H9 (cell line): ENCODE measurements at regions not wholly inside any gene's neighbourhood (a gene's known extent, or its start where the extent isn't known, plus 50 kb on each side); places are given as distances from the start of the nearest gene placed in this dataset.

Source experiments
- DNase-seq: peaks from one replicate; pipeline ENCODE4 v3.0.0-alpha.2; 2017
- H2AFZ ChIP-seq: one replicate; pipeline ENCODE4 v1.6.1; 2013; ENCODE audit warnings: mild to moderate bottlenecking, low read length, control low read depth, moderate library complexity
- H2AK5ac ChIP-seq: 2 replicates; pipeline ENCODE4 v1.6.1; 2013; ENCODE audit warnings: low read length, control low read depth, mixed read lengths; ENCODE audit not compliant: insufficient read length
- H2BK120ac ChIP-seq: one replicate; pipeline ENCODE4 v1.6.1; 2013; ENCODE audit warnings: low read depth, mild to moderate bottlenecking, low read length, control low read depth, inconsistent platforms; ENCODE audit not compliant: poor library complexity, severe bottlenecking
- H2BK12ac ChIP-seq: 2 replicates; pipeline ENCODE4 v1.6.1; 2013; ENCODE audit warnings: low read length, control low read depth, mixed read lengths, low read depth; ENCODE audit not compliant: insufficient read length
- H2BK15ac ChIP-seq: 2 replicates; pipeline ENCODE4 v1.6.1; 2013; ENCODE audit warnings: low read depth, low read length, control low read depth
- H2BK20ac ChIP-seq: one replicate; pipeline ENCODE4 v1.6.1; 2013; ENCODE audit warnings: low read depth, mild to moderate bottlenecking, low read length, control low read depth, inconsistent platforms; ENCODE audit not compliant: poor library complexity, severe bottlenecking
- H2BK5ac ChIP-seq: 2 replicates; pipeline ENCODE4 v1.6.1; 2013; ENCODE audit warnings: low read length, control low read depth, mixed read lengths; ENCODE audit not compliant: insufficient read length
- H3K14ac ChIP-seq: 2 replicates; pipeline ENCODE4 v1.6.1; 2013; ENCODE audit warnings: low read length, control low read depth; ENCODE audit not compliant: insufficient read depth
- H3K18ac ChIP-seq: 2 replicates; pipeline ENCODE4 v1.6.1; 2013; ENCODE audit warnings: low read depth, mild to moderate bottlenecking, mixed read lengths, low read length, control low read depth; ENCODE audit not compliant: insufficient read length
- H3K23ac ChIP-seq: 2 replicates; pipeline ENCODE4 v1.6.1; 2013; ENCODE audit warnings: low read length, control low read depth, mixed read lengths, low read depth; ENCODE audit not compliant: insufficient read length
- H3K23me2 ChIP-seq: 2 replicates; pipeline ENCODE4 v1.6.1; 2013; ENCODE audit warnings: low read depth, mild to moderate bottlenecking, mixed read lengths, low read length, control low read depth; ENCODE audit not compliant: insufficient read length, poor library complexity, severe bottlenecking
- H3K27ac ChIP-seq: 2 replicates; pipeline ENCODE4 v1.5.1; 2013; ENCODE audit warnings: low read length, control low read depth, mixed read lengths, low read depth; ENCODE audit not compliant: insufficient read length
- H3K27me3 ChIP-seq: 2 replicates; pipeline ENCODE4 v1.6.1; 2013; ENCODE audit warnings: low read length, control low read depth, inconsistent platforms; ENCODE audit not compliant: insufficient read depth
- H3K4ac ChIP-seq: 2 replicates; pipeline ENCODE4 v1.6.1; 2013; ENCODE audit warnings: low read depth, mild to moderate bottlenecking, control low read depth, inconsistent platforms, low read length, moderate library complexity
- H3K4me1 ChIP-seq: 2 replicates; pipeline ENCODE4 v1.6.1; 2013; ENCODE audit warnings: low read length, control low read depth, inconsistent platforms; ENCODE audit not compliant: insufficient read depth
- H3K4me2 ChIP-seq: 2 replicates; pipeline ENCODE4 v1.6.1; 2013; ENCODE audit warnings: low read length, control low read depth, mixed read lengths; ENCODE audit not compliant: insufficient read length, insufficient read depth
- H3K56ac ChIP-seq: 2 replicates; pipeline ENCODE4 v1.6.1; 2013; ENCODE audit warnings: low read depth, mild to moderate bottlenecking, mixed read lengths, low read length, control low read depth; ENCODE audit not compliant: insufficient read length
- H3K79me1 ChIP-seq: 2 replicates; pipeline ENCODE4 v1.6.1; 2013; ENCODE audit warnings: low read depth, mild to moderate bottlenecking, moderate library complexity, low read length, control low read depth, inconsistent platforms; ENCODE audit not compliant: insufficient read depth, poor library complexity, severe bottlenecking
- H3K79me2 ChIP-seq: 2 replicates; pipeline ENCODE4 v1.6.1; 2013; ENCODE audit warnings: low read length, control low read depth, inconsistent platforms; ENCODE audit not compliant: insufficient read depth
- H3K9ac ChIP-seq: 2 replicates; pipeline ENCODE4 v1.6.1; 2013; ENCODE audit warnings: low read length, control low read depth, mixed read lengths; ENCODE audit not compliant: insufficient read length; ENCODE audit errors: extremely low read depth
- H3K9me3 ChIP-seq: one replicate; pipeline ENCODE4 v1.6.1; 2013; ENCODE audit warnings: low read depth, low read length, inconsistent platforms; ENCODE audit not compliant: control insufficient read depth
- H3T11ph ChIP-seq: one replicate; pipeline ENCODE4 v1.6.1; 2013; ENCODE audit warnings: mild to moderate bottlenecking, low read length, control low read depth, inconsistent platforms
- H4K20me1 ChIP-seq: one replicate; pipeline ENCODE4 v1.6.1; 2013; ENCODE audit not compliant: control insufficient read depth, insufficient read length, insufficient read depth
- H4K5ac ChIP-seq: 2 replicates; pipeline ENCODE4 v1.6.1; 2013; ENCODE audit warnings: low read depth, mild to moderate bottlenecking, mixed read lengths, low read length, control low read depth; ENCODE audit not compliant: insufficient read length
- H4K8ac ChIP-seq: replicated peaks from 2 replicates; pipeline ENCODE4 v1.6.1; 2013; ENCODE audit warnings: low read length, control low read depth, mixed read lengths, low read depth; ENCODE audit not compliant: insufficient read length
- H4K91ac ChIP-seq: 2 replicates; pipeline ENCODE4 v1.6.1; 2013; ENCODE audit warnings: low read depth, mild to moderate bottlenecking, moderate library complexity, mixed read lengths, low read length, control low read depth; ENCODE audit not compliant: insufficient read length
- H3K27ac Mint-ChIP-seq, 3 experiments: 2 replicates in 2 of 3; 3 replicates in 1 of 3; pipeline ENCODE4 v1.8.0; 2020 to 2021; ENCODE audit warnings: mixed read lengths in 3 of 3, mild to moderate bottlenecking in 1 of 3, moderate library complexity in 1 of 3
- H3K27me3 Mint-ChIP-seq: 2 replicates; pipeline ENCODE4 v1.8.0; 2021; ENCODE audit warnings: low read depth, mild to moderate bottlenecking, moderate library complexity, mixed read lengths
- H3K36me3 Mint-ChIP-seq, 3 experiments: 2 replicates in 2 of 3; 3 replicates in 1 of 3; pipeline ENCODE4 v1.8.0; 2020 to 2021; ENCODE audit warnings: low read depth in 3 of 3, mixed read lengths in 3 of 3; ENCODE audit not compliant: insufficient read depth in 1 of 3
- H3K4me1 Mint-ChIP-seq, 2 experiments: 2 replicates each; pipeline ENCODE4 v1.8.0; 2020; ENCODE audit warnings: mixed read lengths in 2 of 2
- H3K4me3 Mint-ChIP-seq, 2 experiments: 2 replicates in 1 of 2; 3 replicates in 1 of 2; pipeline ENCODE4 v1.8.0; 2020 to 2021; ENCODE audit warnings: mild to moderate bottlenecking in 2 of 2, mixed read lengths in 2 of 2, moderate library complexity in 1 of 2
- H3K9me3 Mint-ChIP-seq, 2 experiments: 2 replicates in 1 of 2; 3 replicates in 1 of 2; pipeline ENCODE4 v1.8.0; 2020; ENCODE audit warnings: mild to moderate bottlenecking in 2 of 2, mixed read lengths in 2 of 2, moderate library complexity in 1 of 2
- CTCF ChIP-seq: fragments of 200-600 bp; sonication (generic); conservative IDR thresholded peaks from 3 replicates; pipeline ENCODE4 v1.8.0; 2021; ENCODE audit warnings: antibody characterized with exemption, mild to moderate bottlenecking
- WGBS: extraction: QIAGEN DNeasy Blood & Tissue Kit; methylation state at CpG from one replicate; pipeline ENCODE4 v1.1.7; 2013; ENCODE audit warnings: missing lambda C conversion rate, low lambda C conversion rate, mixed read lengths; ENCODE audit not compliant: insufficient read length; ENCODE audit errors: extremely low coverage; 5-methylcytosine and 5-hydroxymethylcytosine counted together

GRCh38 chr18:40036861-40037260 is 1918.2 kb upstream of the PIK3C3 start:
- Histone ChIP-seq H2AK5ac (no peak overlapping the region), H3K79me1 (no peaks in the 10 kb centered on the region), H2BK120ac (no peak overlapping the region), H3K23me2 (no peaks in the 10 kb centered on the region), H3K27ac (no peak overlapping the region), H3K4me2 (no peak overlapping the region), H4K8ac (no peak overlapping the region), H3K23ac (no peak overlapping the region), H4K5ac (no peak overlapping the region), H4K20me1 (no peaks in the 10 kb centered on the region), H3K14ac (no peak overlapping the region), H4K91ac (no peak overlapping the region), H3K79me2 (no peaks in the 10 kb centered on the region), H3K18ac (no peak overlapping the region), H3T11ph (no peak overlapping the region), H2BK20ac (no peak overlapping the region), H2BK12ac (no peak overlapping the region), H3K9ac (no peak overlapping the region), H2AFZ (no peak overlapping the region), H3K4ac (no peak overlapping the region), H2BK5ac (no peak overlapping the region), H2BK15ac (no peak overlapping the region), H3K4me1 (no peaks in the 10 kb centered on the region; the same call in 1 of the 2 replicates), H3K56ac (no peak overlapping the region), H3K27me3 (no peaks in the 10 kb centered on the region), H3K9me3 (no peaks in the 10 kb centered on the region)
- Mint-ChIP-seq H3K9me3 (no peaks in the 10 kb centered on the region), H3K27ac (no peak overlapping the region), H3K4me3 (no peak overlapping the region), H3K4me1 (peaks cover 4 to 9% of the 10 kb centered on the region in 2 experiments), H3K27me3 (peaks cover 8% of the 10 kb centered on the region), H3K36me3 (no peaks in the 10 kb centered on the region; a peak in 1 of 7 replicates)
- WGBS: no CpG with 5 or more reads among the region's 1 CpG
- TF ChIP-seq CTCF: no peak
- DNase-seq: no peak
